ENCODE measurements at regions not wholly inside any gene's neighbourhood (a gene's known extent, or its start where the extent isn't known, plus 50 kb on each side); places are given as distances from the start of the nearest gene placed in this dataset.

DNA sequence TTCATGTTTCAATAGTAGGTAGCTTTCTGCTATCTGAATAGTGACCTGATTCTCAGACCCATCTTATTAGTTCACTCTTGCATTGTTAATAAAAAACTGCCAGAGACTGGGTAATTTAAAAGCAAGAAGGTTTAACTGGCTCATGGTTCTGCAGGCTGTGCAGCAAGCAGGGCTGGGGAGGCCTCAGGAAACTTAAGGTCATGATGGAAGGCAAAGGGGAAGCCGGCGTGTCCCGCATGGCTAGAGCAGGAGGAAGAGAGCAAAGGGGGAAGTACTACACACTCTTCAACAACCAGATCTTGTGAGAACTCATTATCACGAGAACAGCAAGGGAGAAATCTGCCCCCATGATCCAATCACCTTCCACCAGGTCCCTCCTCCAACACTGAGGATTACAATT lies 185.2 kb upstream of the PITRM1 start:
- no peak for TF ChIP-seq CTCF (IDR thresholded peaks at IDR 0.05)
- no peak for TF ChIP-seq POLR2A (IDR thresholded peaks at IDR 0.05)
